Osteocyte (in vitro differentiated cells): ENCODE measurements at regions not wholly inside any gene's neighbourhood (a gene's known extent, or its start where the extent isn't known, plus 50 kb on each side); places are given as distances from the start of the nearest gene placed in this dataset.

Experiments
- DNase-seq: peaks from one replicate; pipeline ENCODE4 v3.0.0; 2021; ENCODE audit warnings: mixed read lengths; ENCODE audit not compliant: unreplicated experiment; ENCODE audit errors: extremely low spot score
- H3K27ac Mint-ChIP-seq: one replicate; pipeline ENCODE4 v1.8.0; 2021; ENCODE audit warnings: mild to moderate bottlenecking, mixed read lengths; ENCODE audit not compliant: unreplicated experiment
- H3K27me3 Mint-ChIP-seq: one replicate; pipeline ENCODE4 v1.8.0; 2021; ENCODE audit warnings: mixed read lengths; ENCODE audit not compliant: unreplicated experiment
- H3K36me3 Mint-ChIP-seq: one replicate; pipeline ENCODE4 v1.8.0; 2021; ENCODE audit warnings: mixed read lengths; ENCODE audit not compliant: unreplicated experiment
- H3K4me1 Mint-ChIP-seq: one replicate; pipeline ENCODE4 v1.8.0; 2021; ENCODE audit warnings: mixed read lengths; ENCODE audit not compliant: unreplicated experiment
- H3K4me3 Mint-ChIP-seq: one replicate; pipeline ENCODE4 v1.8.0; 2021; ENCODE audit warnings: mild to moderate bottlenecking, moderate library complexity, mixed read lengths; ENCODE audit not compliant: unreplicated experiment
- H3K9me3 Mint-ChIP-seq: one replicate; pipeline ENCODE4 v1.8.0; 2021; ENCODE audit warnings: mixed read lengths; ENCODE audit not compliant: unreplicated experiment
- TF ChIP-seq, protein P1 (sequence below): fragments of 200-600 bp; sonication (generic); IDR thresholded peaks from 2 replicates; pipeline ENCODE4 v1.5.0; 2021; ENCODE audit warnings: antibody characterized with exemption, mild to moderate bottlenecking, moderate library complexity

DNA sequence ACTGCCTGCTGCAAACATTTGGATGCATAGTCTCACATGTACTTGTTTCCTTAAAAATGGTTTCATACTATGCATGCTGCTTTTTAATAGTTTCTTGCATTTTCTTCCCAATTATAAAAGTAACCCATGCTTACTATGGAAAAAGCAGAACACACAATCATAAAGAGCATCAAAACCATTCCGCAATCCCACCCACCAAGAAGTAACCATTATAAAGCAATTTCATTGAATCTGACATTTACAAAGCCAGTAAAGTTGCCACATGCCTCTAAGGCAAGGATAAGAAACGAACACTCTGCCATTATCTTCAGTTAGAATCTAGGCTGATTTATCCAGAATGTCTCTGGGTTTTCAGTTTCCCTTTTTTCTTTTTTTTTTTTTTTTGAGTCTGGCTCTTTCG lies 92.7 kb upstream of the OSMR start:
- Mint-ChIP-seq H3K27me3 (peaks cover 38% of the 10 kb centered on the region), H3K36me3 (no peaks in the 10 kb centered on the region)

DNA sequence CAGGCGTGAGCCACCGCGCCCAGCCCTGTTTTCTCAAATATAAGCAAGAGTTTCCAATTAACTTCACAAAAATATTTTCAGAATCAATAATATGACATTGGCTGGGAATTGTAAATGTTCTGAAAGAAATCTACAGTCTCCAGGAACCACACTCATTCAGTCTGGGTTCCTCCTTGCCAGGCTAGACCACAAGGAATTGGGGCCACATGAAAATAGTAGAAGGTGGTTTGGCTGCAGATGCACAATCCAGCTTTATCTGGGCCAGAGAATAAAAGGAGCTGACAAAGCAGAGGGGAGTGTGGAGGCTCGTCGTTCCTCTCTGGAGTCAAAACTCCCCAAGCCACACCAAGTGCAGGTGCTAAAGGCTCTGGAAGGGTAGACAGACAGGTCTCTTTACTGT lies 92.0 kb upstream of the OSMR start:
- no peak overlapping the region for H3K27ac Mint-ChIP-seq
- peaks cover 35% of the 10 kb centered on the region for H3K27me3 Mint-ChIP-seq
- H3K9me3 Mint-ChIP-seq = no peaks in the 10 kb centered on the region
- TF ChIP-seq, protein P1, sequence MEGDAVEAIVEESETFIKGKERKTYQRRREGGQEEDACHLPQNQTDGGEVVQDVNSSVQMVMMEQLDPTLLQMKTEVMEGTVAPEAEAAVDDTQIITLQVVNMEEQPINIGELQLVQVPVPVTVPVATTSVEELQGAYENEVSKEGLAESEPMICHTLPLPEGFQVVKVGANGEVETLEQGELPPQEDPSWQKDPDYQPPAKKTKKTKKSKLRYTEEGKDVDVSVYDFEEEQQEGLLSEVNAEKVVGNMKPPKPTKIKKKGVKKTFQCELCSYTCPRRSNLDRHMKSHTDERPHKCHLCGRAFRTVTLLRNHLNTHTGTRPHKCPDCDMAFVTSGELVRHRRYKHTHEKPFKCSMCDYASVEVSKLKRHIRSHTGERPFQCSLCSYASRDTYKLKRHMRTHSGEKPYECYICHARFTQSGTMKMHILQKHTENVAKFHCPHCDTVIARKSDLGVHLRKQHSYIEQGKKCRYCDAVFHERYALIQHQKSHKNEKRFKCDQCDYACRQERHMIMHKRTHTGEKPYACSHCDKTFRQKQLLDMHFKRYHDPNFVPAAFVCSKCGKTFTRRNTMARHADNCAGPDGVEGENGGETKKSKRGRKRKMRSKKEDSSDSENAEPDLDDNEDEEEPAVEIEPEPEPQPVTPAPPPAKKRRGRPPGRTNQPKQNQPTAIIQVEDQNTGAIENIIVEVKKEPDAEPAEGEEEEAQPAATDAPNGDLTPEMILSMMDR = no peak
- no peaks in the 10 kb centered on the region for H3K36me3 Mint-ChIP-seq
- H3K4me1 Mint-ChIP-seq = peaks cover 4% of the 10 kb centered on the region
- DNase-seq = no peak
- no peak overlapping the region for H3K4me3 Mint-ChIP-seq

More for the DNA sequence above, 92.7 kb upstream of the OSMR start:
- Mint-ChIP-seq H3K27ac (no peak overlapping the region), H3K4me1 (peaks cover 4% of the 10 kb centered on the region), H3K4me3 (no peak overlapping the region), H3K9me3 (no peaks in the 10 kb centered on the region)
- no peak for DNase-seq
- TF ChIP-seq, protein P1 = no peak

DNA sequence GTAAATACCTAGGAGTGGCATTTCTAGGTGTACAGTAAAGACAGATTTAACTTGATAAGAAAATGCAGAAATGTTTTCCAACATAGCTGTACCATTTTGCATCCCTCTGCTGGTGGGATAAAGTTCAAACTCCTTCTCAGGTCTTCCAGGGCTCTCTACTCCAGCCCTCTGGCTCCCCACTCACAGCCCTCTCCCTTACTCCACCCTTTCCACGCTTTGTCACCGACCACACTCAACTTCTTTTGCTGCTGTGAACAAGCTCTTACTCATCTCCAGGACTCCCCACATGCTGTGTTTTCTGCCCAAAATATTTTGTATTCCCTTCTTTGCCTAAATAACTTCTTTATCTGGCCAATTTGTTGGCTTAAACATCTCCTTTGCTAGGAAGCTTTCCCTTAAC lies 90.6 kb upstream of the OSMR start:
- no peak overlapping the region for H3K4me3 Mint-ChIP-seq
- no peaks in the 10 kb centered on the region for H3K9me3 Mint-ChIP-seq
- no peak overlapping the region for H3K27ac Mint-ChIP-seq
- TF ChIP-seq, protein P1 = peak; percentile 22
- DNase-seq = no peak
- H3K27me3 Mint-ChIP-seq = peaks cover 37% of the 10 kb centered on the region
- no peaks in the 10 kb centered on the region for H3K36me3 Mint-ChIP-seq
- H3K4me1 Mint-ChIP-seq = peaks cover 4% of the 10 kb centered on the region

DNA sequence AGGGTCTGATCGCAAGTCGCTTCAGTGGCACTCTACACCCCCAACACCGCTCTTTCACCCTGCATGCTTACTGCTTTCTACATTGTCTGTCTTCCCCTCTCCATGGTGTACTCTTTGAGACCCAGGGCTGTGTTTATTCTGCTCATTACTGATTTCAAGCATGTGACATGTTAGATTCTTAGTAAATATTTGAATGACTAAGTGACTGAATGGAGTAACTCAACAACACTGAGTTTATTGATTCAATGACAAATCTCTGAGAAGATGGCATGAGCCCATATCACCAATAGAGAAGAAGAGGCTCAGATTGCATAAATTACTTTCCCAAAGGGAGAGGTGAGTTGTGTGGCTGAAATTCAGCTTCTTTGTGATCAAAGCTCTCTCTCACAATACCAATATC lies 89.7 kb upstream of the OSMR start:
- Mint-ChIP-seq H3K4me1 (peaks cover 4% of the 10 kb centered on the region), H3K27ac (no peak overlapping the region), H3K27me3 (peaks cover 44% of the 10 kb centered on the region), H3K36me3 (no peaks in the 10 kb centered on the region), H3K4me3 (no peak overlapping the region), H3K9me3 (no peaks in the 10 kb centered on the region)
- DNase-seq = no peak
- TF ChIP-seq, protein P1 = no peak

DNA sequence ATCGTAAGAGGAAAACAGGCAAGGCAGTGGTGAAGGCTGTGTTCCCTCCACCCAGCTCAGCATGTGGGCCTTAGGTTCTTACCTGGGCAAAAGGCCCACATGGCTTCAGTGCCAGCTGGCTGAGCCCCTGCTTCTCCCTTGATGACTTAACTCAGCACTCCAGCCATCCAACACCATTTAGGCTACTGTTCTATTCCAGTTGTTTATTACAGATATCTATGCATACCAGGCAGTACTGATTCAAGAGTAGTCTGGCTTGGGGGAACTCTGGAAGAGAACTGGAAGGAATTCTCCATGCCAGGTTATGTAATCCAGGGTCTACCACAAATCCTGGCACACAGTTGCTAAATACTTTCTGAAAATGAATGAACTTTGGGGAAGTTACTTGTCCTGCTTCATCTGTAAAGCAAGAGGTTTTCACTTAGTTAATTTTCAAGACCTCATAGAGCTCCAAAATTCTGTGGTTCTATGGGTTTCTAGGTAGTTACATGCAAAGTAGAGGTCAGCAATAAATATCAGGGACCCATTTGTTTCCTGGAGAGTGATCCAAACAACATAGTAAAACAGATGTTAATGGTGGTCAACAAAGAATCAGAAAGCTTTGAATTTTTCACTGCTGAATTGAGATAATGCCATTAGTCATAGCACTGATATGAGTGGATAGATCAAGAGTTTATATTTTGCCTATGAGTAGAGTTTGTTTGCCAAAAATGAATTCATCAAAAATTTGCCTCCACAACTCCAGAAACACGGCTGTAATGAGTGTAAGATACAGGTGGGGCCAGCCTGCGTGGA lies 88.2 kb upstream of the OSMR start:
- Mint-ChIP-seq H3K27ac (no peak overlapping the region), H3K4me3 (no peak overlapping the region), H3K27me3 (peaks cover 38% of the 10 kb centered on the region), H3K36me3 (no peaks in the 10 kb centered on the region), H3K4me1 (peaks cover 4% of the 10 kb centered on the region), H3K9me3 (no peaks in the 10 kb centered on the region)
- DNase-seq = no peak
- TF ChIP-seq, protein P1 = no peak
